IPS-NIHi11 (cell line): ENCODE measurements at regions not wholly inside any gene's neighbourhood (a gene's known extent, or its start where the extent isn't known, plus 50 kb on each side); places are given as distances from the start of the nearest gene placed in this dataset.
A peak's percentile ranks its signal among the peaks of the same experiment; 100 is the strongest.
"Not testable (repeated sequence)": the region's sequence is repeated elsewhere in the genome, so short reads cannot be mapped to it uniquely, and the experiment has no call there.

Experiments
- DNase-seq: peaks from one replicate; pipeline ENCODE4 v3.0.0; 2012; ENCODE audit warnings: mixed read lengths, low spot score

- DNase-seq, result no peak
Observed at GRCh38 chr1:102661481-102661880, 446.8 kb downstream of the COL11A1 start.

GRCh38 chr1:102659876-102660483 lies 448.3 kb downstream of the COL11A1 start:
- not testable (repeated sequence) for DNase-seq

GRCh38 chr1:102655034-102655433 lies 453.3 kb downstream of the COL11A1 start:
- no peak for DNase-seq

- DNase-seq, result no peak
Observed at GRCh38 chr1:102640872-102641271, 467.4 kb downstream of the COL11A1 start.

- DNase-seq, result no peak
Observed at GRCh38 chr1:102640312-102640711, 468.0 kb downstream of the COL11A1 start.

- DNase-seq, result no peak
Observed at GRCh38 chr1:102631691-102632090, 476.6 kb downstream of the COL11A1 start.

GRCh38 chr1:102630041-102630440 lies 478.3 kb downstream of the COL11A1 start:
- no peak for DNase-seq

GRCh38 chr1:102628109-102628613 lies 480.2 kb downstream of the COL11A1 start:
- no peak for DNase-seq

- DNase-seq, result no peak
Observed at GRCh38 chr1:102627145-102627544, 481.2 kb downstream of the COL11A1 start.

- DNase-seq, result no peak
Observed at GRCh38 chr1:102615896-102616295, 492.4 kb downstream of the COL11A1 start.

- no peak for DNase-seq
Observed at GRCh38 chr1:102595106-102595505, 513.2 kb downstream of the COL11A1 start.

- DNase-seq, result no peak
Observed at GRCh38 chr1:102593276-102593675, 515.0 kb downstream of the COL11A1 start.

- no peak for DNase-seq
Observed at GRCh38 chr1:102588536-102588935, 519.8 kb downstream of the COL11A1 start.

- no peak for DNase-seq
Observed at GRCh38 chr1:102586022-102586421, 522.3 kb downstream of the COL11A1 start.

- no peak for DNase-seq
Observed at GRCh38 chr1:102580806-102581205, 527.5 kb downstream of the COL11A1 start.

GRCh38 chr1:102578804-102579203 lies 529.5 kb downstream of the COL11A1 start:
- DNase-seq, result no peak

GRCh38 chr1:102572637-102573036 lies 535.7 kb downstream of the COL11A1 start:
- no peak for DNase-seq

- DNase-seq, result no peak
Observed at GRCh38 chr1:102566182-102566581, 542.1 kb downstream of the COL11A1 start.

GRCh38 chr1:102562380-102562779 lies 545.9 kb downstream of the COL11A1 start:
- no peak for DNase-seq

GRCh38 chr1:102550729-102551384 lies 554.1 kb upstream of the OLFM3 start:
- peak; percentile 9 for DNase-seq

- DNase-seq, result no peak
Observed at GRCh38 chr1:102546251-102546650, 549.5 kb upstream of the OLFM3 start.

GRCh38 chr1:102535829-102536505 lies 539.2 kb upstream of the OLFM3 start:
- DNase-seq, result no peak

GRCh38 chr1:102531036-102531435 lies 534.3 kb upstream of the OLFM3 start:
- no peak for DNase-seq
